Osteocyte (in vitro differentiated cells): ENCODE measurements at regions not wholly inside any gene's neighbourhood (a gene's known extent, or its start where the extent isn't known, plus 50 kb on each side); places are given as distances from the start of the nearest gene placed in this dataset.

Experiments used
- DNase-seq: peaks from one replicate; pipeline ENCODE4 v3.0.0; 2021; ENCODE audit warnings: mixed read lengths; ENCODE audit not compliant: unreplicated experiment; ENCODE audit errors: extremely low spot score
- H3K27ac Mint-ChIP-seq: one replicate; pipeline ENCODE4 v1.8.0; 2021; ENCODE audit warnings: mild to moderate bottlenecking, mixed read lengths; ENCODE audit not compliant: unreplicated experiment
- H3K27me3 Mint-ChIP-seq: one replicate; pipeline ENCODE4 v1.8.0; 2021; ENCODE audit warnings: mixed read lengths; ENCODE audit not compliant: unreplicated experiment
- H3K36me3 Mint-ChIP-seq: one replicate; pipeline ENCODE4 v1.8.0; 2021; ENCODE audit warnings: mixed read lengths; ENCODE audit not compliant: unreplicated experiment
- H3K4me1 Mint-ChIP-seq: one replicate; pipeline ENCODE4 v1.8.0; 2021; ENCODE audit warnings: mixed read lengths; ENCODE audit not compliant: unreplicated experiment
- H3K4me3 Mint-ChIP-seq: one replicate; pipeline ENCODE4 v1.8.0; 2021; ENCODE audit warnings: mild to moderate bottlenecking, moderate library complexity, mixed read lengths; ENCODE audit not compliant: unreplicated experiment
- H3K9me3 Mint-ChIP-seq: one replicate; pipeline ENCODE4 v1.8.0; 2021; ENCODE audit warnings: mixed read lengths; ENCODE audit not compliant: unreplicated experiment
- TF ChIP-seq, protein P1 (sequence below): fragments of 200-600 bp; sonication (generic); IDR thresholded peaks from 2 replicates; pipeline ENCODE4 v1.5.0; 2021; ENCODE audit warnings: antibody characterized with exemption, mild to moderate bottlenecking, moderate library complexity

DNA sequence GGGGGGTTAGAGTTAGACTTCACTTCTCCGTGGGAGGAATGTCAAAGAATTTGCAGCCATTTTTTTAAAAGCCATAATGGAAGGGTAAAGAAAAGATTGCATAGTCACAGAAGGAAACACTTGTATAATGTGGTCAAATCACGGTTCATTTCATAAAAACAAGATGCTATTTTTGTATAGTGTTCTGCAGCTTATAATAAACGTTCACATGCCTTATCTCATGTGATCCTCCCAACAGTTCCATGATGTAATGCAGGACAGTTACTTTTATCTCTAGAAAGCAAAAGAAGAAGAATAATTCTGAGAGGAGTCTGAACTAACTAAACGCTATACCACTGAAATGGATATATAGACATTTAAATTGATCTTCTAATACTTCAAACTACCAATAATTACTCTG lies 71.3 kb upstream of the CAMK2D start:
- H3K4me3 Mint-ChIP-seq, result no peak overlapping the region
- TF ChIP-seq, protein P1, sequence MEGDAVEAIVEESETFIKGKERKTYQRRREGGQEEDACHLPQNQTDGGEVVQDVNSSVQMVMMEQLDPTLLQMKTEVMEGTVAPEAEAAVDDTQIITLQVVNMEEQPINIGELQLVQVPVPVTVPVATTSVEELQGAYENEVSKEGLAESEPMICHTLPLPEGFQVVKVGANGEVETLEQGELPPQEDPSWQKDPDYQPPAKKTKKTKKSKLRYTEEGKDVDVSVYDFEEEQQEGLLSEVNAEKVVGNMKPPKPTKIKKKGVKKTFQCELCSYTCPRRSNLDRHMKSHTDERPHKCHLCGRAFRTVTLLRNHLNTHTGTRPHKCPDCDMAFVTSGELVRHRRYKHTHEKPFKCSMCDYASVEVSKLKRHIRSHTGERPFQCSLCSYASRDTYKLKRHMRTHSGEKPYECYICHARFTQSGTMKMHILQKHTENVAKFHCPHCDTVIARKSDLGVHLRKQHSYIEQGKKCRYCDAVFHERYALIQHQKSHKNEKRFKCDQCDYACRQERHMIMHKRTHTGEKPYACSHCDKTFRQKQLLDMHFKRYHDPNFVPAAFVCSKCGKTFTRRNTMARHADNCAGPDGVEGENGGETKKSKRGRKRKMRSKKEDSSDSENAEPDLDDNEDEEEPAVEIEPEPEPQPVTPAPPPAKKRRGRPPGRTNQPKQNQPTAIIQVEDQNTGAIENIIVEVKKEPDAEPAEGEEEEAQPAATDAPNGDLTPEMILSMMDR, result no peak
- H3K27ac Mint-ChIP-seq, result no peak overlapping the region
- no peaks in the 10 kb centered on the region for H3K27me3 Mint-ChIP-seq
- no peak for DNase-seq
- H3K36me3 Mint-ChIP-seq, result no peaks in the 10 kb centered on the region
- peaks cover 25% of the 10 kb centered on the region for H3K4me1 Mint-ChIP-seq
- H3K9me3 Mint-ChIP-seq, result no peaks in the 10 kb centered on the region

DNA sequence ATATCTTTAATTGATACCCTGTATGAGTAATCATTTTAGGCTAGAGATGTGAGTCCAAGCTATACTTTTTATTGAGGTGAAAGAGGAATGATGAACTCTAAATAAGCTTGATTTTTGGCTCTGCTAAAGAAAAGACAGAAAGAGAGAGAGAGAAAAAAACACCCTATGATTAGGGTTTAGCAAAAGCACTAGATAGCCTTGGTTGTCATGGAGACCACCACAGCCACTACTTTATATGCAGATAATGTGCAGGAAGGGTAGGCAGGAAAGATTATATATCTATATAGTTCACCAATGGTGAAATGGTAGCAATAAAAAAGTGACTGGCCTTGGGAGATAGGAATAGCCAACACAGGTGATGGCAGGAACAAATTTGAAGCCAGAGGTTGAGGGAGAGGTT lies 69.9 kb upstream of the CAMK2D start:
- Mint-ChIP-seq H3K4me3 (no peak overlapping the region), H3K4me1 (peaks cover 15% of the 10 kb centered on the region), H3K9me3 (no peaks in the 10 kb centered on the region), H3K27ac (no peak overlapping the region), H3K36me3 (no peaks in the 10 kb centered on the region), H3K27me3 (no peaks in the 10 kb centered on the region)
- no peak for DNase-seq
- TF ChIP-seq, protein P1, result no peak

DNA sequence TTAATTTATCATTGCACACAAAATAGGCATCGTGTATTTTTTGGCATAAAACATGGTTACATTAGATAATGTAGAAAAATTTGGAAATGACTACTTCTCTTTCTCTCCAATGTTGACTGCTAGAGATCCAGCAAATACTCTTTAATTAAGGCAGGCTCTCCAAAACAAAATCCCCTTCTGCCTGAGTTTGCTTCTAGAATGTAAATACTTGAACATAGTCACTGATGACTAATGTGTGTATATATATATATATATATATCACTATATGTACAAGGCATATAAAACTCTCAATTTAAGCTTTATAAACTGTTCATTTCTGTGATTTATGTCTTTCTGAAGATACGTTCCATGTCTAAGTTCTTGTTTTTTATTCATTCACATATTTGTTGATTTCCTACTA lies 67.2 kb upstream of the CAMK2D start:
- Mint-ChIP-seq H3K36me3 (no peaks in the 10 kb centered on the region), H3K27ac (no peak overlapping the region), H3K9me3 (no peaks in the 10 kb centered on the region), H3K4me3 (no peak overlapping the region), H3K27me3 (no peaks in the 10 kb centered on the region), H3K4me1 (peaks cover 6% of the 10 kb centered on the region)
- no peak for DNase-seq
- TF ChIP-seq, protein P1, result no peak

DNA sequence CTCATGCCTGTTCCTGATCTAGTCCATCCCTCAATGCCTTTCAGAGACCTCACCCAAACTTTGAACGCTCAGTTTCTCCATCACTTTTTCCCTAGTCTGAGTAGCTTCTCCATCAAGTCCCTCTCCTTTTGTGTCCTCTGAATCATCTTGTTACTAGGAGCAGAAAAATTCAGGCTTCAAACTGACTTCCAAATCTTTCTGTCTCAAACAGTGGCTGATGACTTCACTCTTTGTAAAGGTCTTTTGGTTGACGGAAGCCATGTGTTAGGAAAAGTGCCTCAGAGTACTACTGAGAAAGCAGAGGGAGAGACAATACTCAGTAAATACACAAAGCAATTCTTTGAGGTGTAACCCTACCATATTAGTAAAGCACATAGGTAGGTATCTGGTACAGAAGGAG lies 65.7 kb upstream of the CAMK2D start:
- Mint-ChIP-seq H3K4me1 (peaks cover 13% of the 10 kb centered on the region), H3K4me3 (no peak overlapping the region), H3K27ac (no peak overlapping the region), H3K9me3 (no peaks in the 10 kb centered on the region), H3K36me3 (no peaks in the 10 kb centered on the region), H3K27me3 (no peaks in the 10 kb centered on the region)
- DNase-seq, result no peak
- TF ChIP-seq, protein P1, result no peak

DNA sequence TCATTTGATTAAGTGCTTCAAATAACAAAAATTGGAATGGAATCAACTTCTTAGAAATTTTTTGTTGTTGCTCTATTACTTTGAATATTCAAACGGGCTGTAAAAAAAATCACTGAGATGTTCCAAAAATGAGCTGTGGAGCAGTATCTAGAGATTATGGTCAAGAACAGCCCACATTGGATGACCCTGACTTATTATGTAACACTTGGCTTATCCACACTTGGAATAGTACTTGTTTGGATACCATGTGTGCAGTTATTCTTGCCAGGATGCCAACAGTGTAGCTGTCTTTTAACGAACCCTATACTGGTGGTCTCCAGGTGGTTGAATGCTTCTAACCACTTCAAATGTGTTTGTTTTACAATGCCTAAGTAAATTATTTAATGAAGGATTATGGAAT lies 64.9 kb upstream of the CAMK2D start:
- TF ChIP-seq, protein P1, result no peak
- peaks cover 20% of the 10 kb centered on the region for H3K4me1 Mint-ChIP-seq
- H3K36me3 Mint-ChIP-seq, result no peaks in the 10 kb centered on the region
- H3K9me3 Mint-ChIP-seq, result no peaks in the 10 kb centered on the region
- no peak overlapping the region for H3K4me3 Mint-ChIP-seq
- no peak overlapping the region for H3K27ac Mint-ChIP-seq
- H3K27me3 Mint-ChIP-seq, result no peaks in the 10 kb centered on the region
- no peak for DNase-seq
